OCI-M2 (cell line): ENCODE measurements at regions not wholly inside any gene's neighbourhood (a gene's known extent, or its start where the extent isn't known, plus 50 kb on each side); places are given as distances from the start of the nearest gene placed in this dataset.

Experiments used
- DNase-seq: peaks from one replicate; lab custom pipeline; 2025; ENCODE audit not compliant: unreplicated experiment; lab: John Stamatoyannopoulos, UW

DNA sequence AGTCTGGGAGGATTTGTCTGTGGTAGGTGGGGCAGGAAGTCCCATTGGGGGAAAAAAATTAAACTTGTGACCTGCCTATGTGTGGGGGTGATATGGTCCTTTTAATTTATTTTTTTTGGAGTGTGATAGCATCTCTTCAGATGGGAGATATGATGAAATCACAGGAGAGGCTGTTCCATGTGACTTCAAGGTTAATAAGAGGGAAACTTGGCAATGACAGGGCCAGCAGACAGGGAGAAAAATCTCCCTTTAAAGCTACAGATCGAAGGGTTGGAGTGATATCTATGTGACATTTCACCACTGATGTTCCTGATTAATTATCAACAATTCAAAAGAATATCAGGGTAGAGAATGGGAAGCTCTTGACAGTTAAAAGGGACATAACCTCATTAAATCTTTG lies 886.9 kb downstream of the TUSC7 start:
- no peak for DNase-seq

DNA sequence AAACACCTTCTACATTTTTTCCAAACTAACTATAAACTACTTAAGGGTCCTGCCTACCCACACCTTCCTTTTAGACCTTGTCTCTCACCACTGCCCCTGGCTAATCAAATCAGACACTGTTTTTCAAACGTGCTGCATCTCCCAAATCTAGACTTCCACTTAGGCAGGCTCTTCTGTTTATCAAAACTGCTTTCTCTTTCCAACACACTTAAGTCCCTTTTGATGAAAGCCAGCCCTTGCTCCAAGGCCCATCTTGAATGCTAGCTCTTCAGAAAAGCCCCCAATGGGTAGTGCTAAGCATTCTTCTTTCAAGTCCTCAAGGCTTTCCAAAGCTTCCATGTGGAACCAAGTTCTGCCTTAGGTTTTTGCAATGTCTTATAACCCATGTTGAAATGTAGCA lies 888.3 kb downstream of the TUSC7 start:
- DNase-seq, result no peak

DNA sequence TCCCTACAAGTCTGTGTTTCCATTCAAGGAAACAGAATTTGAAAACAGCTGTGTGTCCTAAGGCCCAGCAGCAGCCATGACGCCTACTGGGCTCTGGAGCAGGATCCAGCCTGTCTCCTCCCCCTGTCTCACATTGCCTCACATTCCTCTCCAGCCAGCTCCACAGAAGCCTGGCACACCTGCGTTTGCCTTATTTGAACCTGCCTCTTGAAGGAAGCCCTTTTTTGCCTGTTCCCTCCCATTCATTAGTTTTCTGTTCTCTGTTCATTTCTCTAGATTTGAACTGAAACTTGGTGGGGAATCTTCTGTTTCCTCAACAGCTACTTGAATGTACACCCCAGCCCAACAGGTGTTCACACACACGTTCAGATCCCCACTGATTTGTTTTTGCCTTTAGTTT lies 890.5 kb downstream of the TUSC7 start:
- no peak for DNase-seq

DNA sequence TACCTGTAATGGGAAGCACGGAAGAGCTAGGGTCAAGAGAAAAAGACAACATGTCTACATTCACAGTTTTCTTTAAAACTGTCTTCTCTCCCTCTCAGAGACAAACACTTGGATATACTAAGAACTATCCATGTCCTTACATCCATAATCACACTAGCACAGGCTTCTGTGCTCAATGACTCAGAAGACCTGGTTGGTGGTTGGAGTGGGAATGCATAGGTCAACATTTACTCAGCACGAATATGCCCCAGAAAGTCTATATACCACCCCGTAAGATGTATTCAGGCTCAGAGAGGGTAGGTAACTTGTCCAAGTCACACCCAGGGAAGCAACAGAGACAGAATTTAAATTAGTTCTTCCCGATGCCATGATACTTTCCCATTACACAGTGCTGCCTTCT lies 891.1 kb downstream of the TUSC7 start:
- DNase-seq, result no peak

DNA sequence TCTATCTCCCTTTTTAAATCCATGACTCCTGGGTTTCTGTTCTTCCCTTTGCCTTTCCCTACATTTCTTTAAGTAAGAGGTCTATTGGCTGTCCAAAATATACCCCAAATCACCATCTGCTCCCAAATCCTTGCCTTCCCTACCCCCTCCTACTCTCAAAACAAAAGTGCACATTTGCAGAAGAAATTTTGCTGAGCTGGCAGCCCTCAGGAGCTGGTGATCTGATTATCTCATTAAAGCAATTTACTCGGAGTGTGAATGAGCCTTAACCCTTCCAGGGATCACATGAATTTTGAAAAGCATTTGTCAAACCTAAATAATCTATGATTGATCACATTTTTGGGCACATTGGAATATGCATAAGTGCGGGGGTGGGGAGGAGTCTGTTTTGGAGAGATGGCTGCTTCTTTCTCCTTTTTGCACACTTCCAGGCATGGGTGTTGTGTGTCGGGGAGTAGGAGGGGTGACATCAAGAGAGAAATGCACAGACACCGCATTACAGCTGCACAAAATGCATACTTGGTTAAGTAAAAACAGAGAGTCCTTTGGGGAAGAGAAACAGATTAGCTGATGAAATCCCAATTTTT lies 892.6 kb downstream of the TUSC7 start:
- no peak for DNase-seq

DNA sequence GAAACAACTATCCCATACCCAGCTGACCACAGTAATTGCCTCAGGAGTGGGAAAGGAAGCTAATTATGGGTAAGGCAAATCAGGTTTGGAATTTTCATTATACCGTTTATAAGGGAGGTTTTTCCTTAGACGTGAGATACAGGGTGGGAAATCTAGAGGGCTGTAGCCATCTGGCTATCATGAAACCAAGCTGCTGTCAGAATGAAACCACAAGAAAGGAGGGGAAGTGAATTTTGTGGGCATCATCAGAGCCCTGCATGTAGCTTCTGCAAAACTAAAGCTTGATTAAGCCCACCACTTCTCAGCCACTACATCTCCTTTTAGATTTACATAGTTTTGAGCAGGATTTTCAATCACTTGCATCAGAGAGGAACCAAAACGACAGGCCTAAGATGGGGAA lies 893.5 kb downstream of the TUSC7 start:
- no peak for DNase-seq

DNA sequence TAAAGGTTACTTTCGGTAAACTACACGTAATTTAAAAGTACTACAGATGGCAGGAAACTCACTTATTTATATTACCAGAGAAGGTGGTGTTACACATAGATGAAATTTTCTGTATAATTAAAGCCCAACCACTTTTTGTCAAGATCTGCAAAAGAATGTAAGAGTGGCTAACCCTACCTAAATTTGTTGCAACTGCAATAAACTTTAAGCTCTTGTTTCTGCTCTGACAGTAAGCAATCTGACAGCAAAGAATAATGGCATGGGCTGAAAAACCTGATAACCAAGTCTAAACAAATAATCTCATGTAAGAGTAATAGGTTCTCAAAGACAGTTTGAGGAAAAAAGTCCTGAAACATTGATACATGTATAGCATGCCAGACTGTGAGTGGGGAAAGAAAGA lies 897.3 kb downstream of the TUSC7 start:
- no peak for DNase-seq

DNA sequence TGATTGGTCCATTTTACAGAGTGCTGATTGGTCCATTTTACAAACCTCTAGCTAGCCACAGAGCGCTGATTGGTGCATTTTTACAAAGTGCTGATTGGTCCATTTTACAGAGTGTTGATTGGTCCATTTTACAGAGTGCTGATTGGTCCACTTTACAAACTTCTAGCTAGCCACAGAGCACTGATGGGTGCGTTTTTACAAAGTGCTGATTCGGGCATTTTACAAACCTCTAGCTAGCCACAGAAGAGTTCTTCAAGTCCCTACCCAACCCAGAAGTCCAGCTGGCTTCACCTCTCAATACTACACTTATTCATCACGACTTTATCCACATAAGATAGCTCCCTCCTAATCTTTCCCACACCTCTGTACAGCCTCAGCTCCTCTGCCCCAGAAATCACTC lies 899.8 kb downstream of the TUSC7 start:
- no peak for DNase-seq

DNA sequence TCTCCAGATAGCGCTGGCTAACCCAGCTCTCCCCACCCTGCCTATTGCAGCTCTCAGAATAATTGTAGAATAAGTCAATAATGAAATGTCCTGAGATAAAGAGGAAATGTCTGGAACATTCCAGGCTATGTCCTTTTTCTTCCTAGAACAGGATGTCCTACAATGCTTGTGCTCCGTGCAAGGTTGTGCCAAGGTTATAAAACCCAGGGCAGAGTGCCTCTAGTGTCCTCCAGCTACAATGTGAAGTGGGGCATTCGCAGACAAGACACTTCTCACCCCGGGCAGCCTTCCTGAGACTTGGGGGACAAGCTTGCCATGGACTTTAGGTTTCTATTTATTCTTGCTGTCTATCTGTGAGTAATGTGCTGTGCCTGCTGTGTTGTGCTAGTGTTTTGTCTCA lies 900.6 kb downstream of the TUSC7 start:
- no peak for DNase-seq

DNA sequence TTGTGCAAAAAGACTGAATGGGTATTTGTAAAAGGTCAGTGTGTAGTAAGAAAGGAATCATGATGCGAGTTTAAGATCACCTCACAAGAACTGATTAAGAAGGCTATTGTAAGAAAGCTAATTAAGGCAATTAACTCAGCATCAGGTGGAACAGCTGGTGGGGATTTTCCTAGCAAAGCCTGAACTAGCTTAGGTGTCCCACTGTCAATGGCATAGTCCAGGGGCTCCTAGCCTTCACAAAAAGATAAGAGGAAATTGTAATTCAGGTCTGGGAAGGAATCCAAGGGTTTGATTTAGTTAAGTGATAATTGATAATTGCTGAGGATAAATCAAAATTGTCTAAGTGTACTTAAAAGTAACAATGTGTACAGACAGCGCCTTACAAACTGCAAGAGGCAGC lies 901.6 kb downstream of the TUSC7 start:
- DNase-seq, result no peak

DNA sequence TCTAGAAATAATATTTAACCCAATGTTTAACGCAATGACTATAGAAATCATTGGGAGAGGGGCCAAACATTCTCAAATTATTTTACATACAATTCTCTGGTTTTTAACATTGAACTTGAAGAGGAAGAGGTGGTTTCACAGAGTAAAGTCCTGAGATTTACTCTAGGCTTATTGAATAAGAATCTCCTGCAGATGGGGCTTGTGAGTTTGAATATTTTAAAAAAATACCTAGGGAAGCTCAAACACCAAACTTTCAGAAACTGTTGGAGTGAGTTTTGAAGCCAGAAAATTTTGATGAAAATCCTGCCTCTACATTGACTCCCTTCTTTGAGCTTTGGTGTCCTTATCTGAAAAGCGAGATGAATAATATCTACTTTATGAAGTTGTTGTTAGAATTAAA lies 906.6 kb downstream of the TUSC7 start:
- no peak for DNase-seq

DNA sequence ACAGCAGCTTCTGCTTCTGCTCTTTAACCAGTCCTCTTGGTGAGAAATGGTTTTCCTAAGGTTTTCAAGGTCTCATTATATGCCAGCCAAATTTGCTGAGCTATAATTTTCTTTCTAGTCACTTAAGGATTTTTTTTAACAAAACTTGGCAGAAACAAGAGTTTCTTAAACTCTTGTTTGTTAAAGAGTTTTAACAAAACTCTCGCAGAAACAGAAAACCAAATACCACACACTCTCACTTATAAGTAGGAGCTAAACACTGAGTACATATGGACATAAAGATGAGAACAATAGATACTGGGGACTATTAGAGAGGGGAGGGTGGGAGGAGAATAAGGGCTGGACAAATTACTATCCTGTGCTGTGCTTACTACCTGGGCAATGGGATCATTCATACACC lies 908.3 kb downstream of the TUSC7 start:
- DNase-seq, result no peak

DNA sequence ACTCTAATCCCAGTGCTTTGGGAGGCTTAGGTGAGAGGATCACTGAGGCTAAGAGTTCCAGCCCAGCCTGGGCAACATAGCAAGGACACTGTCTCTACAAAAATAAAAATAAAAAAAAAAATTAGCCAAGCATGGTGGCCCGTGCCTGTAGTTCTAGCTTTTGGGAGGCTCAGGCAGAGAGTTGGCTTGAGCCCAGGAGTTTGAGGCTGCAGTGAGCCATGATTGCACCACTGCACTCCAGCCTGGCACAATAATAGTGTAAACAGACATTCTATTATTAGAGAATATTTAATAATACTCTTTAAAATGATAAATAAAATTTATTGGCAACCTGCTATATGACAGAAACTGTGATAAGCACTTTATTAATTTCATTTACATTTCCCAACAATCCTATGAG lies 908.9 kb downstream of the TUSC7 start:
- DNase-seq, result no peak

DNA sequence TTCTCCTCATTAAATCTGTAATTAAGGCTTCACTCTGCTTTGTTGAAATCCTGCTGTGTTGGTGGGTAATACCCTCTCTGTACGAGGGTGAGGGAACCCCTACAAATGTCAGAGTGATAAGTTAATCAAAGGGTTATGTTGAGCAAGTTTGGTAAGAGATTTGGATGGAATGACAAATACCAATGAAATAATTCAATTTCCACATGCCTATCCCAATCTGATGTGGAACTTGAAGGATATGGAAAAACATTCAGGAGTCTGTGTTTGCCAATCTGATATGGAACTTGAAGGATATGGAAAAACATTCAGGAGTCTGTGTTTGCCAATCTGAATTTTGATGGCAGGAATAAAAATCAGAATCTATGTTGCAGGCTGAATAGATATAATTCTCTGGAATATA lies 910.2 kb downstream of the TUSC7 start:
- no peak for DNase-seq

DNA sequence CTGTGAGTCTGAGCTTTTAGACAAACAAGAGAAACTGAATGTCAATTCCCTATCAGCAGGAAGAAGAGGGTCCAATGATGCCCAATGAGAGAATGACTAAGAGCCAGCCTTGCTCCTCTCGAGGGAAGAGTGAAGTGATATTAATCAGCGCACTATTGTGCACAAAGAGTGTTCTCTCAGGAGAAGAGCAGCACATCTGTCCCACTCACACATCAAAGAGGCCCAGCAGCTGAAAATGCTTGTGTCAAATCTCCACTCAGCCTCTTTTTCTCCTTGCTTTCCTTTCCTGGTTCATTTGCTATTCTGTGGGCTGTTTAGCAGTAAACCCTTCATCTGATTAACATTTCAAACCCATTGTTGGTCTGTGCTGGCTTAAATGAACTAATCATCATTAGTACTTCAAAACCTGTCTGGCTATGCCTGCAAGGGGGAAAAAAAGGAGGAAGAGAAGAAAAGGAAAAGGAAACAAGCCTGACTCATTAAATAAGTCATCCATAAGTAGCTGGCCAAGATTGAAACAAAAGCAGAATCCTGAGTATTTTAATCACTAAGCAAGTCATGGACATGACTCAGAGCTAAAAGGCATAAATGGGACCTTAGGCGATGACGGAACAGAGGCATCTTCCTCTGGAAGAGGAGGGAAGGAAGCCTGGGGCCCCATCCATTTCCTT lies 912.7 kb downstream of the TUSC7 start:
- no peak for DNase-seq

DNA sequence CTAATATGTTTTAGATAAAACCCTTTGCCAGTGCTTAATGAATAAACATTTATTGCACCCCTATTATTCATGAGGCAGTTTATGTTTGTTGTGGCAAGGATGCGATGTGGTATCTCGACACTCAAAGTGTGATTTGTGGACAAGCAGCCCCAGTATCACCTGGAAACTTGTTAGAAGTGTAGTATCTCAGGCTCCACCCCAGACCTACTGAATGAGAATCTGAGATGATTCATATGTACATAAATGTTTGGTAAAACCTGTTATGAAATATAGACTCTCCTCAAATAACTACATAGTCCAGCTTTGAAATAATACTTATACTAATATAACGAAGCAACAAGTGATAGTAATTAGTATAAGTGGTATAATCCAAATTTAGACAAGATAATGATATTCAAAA lies 914.8 kb downstream of the TUSC7 start:
- DNase-seq, result no peak

DNA sequence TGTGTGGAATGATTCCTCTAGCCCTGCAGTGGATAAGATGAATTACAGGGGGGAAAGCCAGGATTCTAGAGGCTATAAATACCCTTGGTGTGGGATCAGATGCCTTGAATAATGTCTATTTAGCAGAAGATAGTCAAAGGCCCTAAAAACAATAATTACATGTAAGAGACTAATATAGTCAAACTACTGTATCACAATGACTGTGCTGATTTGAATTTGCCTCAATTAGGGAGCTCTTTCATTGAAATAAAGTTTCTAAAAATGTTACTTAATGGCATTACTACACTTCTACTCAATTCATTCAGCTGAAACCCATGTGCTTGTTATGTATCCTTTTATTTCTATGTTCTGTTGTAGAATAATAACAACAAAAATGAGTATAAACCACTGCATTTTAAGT lies 915.6 kb downstream of the TUSC7 start:
- DNase-seq, result no peak

DNA sequence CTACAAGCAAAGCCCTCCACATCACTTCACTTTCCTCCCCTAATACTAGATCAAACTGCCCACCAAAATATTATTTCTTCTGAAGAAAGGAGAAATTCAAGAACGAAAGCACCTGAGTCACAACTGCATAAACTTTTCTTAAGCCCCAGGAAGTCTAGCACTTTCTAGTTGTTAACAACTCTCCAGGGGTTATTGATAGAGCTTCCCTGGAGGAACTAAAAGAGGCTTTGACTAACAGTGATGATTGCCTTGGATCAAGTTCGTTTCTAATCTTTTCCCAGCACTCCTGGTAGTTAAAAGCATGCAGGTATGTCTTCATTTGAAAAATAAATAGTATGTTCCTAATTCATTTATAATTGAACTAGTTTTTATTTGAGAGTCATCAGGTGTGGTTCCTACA lies 917.0 kb downstream of the TUSC7 start:
- no peak for DNase-seq

DNA sequence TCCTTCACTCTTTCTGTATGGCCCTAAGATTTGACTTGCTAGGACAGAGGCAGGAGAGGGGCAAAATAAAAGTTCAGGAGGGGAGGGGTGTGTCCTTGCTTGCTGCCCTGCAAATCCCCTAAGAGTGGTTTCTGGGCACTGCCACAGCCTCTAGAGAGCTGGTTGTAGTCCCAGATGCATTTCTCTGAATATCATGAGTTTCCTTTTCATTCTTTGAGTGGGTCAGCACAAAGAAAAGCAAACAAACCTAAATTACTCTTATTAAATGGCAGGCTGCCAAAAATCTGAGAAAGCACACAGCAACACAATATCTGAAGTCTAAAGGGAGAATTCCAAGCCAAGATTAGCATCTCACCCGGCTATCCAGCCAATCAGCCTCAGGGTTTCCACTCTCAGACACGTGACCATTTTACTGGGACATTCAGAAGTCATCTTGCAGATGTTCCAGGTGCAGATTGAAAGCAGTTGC lies 919.3 kb downstream of the TUSC7 start:
- DNase-seq, result no peak

DNA sequence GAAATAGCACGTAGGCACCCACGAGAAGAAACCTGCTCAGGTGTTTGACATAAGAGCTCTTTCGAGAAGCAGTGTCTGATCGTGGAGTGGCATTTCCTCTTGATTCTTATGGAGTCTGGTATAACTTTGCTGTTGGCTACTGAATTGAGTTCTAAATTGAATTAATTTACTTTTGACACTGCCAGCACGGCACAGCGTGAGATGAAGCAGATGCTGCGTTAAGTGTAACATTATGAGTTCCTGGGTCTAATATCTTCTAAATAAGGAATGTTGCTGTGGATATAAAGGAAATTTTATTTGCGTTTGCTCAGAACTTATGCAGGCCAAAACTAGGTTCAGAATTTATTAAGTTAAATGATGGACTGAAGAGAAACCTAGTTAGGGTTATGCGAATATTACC lies 919.9 kb downstream of the TUSC7 start:
- no peak for DNase-seq

DNA sequence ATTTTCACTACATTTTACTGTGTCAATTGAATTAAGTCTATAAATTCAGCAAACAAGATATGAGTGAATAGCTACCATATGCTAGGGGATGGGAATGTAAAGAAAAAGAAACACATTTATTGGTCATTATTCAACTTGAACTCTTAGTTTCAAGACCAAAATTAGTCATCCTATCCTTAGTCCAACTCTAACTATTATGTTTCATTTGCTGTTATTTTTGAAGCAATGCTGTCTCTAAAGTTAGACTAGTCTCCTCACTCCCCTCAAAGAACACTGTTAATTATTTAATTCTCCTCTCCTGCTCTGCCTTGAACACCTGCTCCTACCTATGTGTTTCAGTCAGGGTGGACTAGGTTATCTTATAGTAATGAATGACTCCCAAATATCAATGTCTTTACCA lies 920.9 kb downstream of the TUSC7 start:
- no peak for DNase-seq

DNA sequence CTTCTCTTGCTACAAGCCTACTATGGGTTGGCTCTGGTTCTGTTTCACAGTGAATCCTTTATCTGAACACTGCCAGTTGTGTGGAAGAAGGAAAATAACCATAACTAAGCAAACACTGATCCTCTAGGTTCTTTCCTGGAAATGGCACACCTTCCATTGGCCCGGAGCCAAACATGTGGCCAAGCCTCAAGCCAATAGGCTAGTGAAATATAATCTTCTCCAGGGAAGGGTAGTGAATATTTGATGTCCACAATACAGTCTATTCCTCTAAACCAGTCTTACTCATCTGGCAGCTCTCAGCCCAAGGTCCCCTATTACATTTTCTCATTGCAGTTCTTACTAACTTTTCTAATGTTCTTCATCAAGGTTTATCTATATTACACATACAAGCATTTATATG lies 921.3 kb downstream of the TUSC7 start:
- DNase-seq, result no peak

DNA sequence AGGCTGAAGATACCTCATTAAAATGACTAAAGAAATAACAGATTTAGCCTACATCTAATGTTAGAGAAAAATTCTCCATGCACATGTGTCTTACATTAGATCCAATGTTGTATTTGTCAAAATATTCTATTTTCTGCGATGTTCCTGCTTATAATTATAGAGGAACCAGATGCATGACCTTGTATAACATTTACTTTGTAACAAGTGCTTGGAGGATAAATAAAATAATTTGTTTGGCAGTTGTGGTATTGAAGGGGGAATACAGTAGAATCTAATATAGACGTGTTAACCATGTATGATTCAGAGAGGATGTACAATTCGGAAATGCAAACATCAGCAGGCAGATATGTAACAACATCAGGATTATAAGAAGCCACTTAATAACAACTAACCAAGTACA lies 922.2 kb downstream of the TUSC7 start:
- no peak for DNase-seq
